Upper lobe of left lung (tissue), 6 donors: ENCODE measurements at regions not wholly inside any gene's neighbourhood (a gene's known extent, or its start where the extent isn't known, plus 50 kb on each side); places are given as distances from the start of the nearest gene placed in this dataset.

ENCODE experiments used
- ATAC-seq, 2 donors: fragments of 200-7000 bp; cut with Tn5 transposase; one replicate each; pipeline ENCODE4 v1.9.1; 2022; ENCODE audit warnings: mild to moderate bottlenecking in 2 of 2, moderate library complexity in 2 of 2; ENCODE audit not compliant: low FRiP score in 2 of 2
- DNase-seq, 2 donors: peaks; one replicate each; pipeline ENCODE4 v3.0.0-alpha.2; 2019 to 2020
- H3K27ac ChIP-seq, 4 donors: fragments of 200-600 bp; sonication (generic); one replicate each; pipeline ENCODE4 v1.5.1; 2016 to 2019
- H3K27me3 ChIP-seq, 4 donors: fragments of 200-600 bp; sonication (generic); one replicate each; pipeline ENCODE4 v1.5.1; 2017 to 2019
- H3K36me3 ChIP-seq, 4 donors: fragments of 200-600 bp; sonication (generic); one replicate each; pipeline ENCODE4 v1.5.1; 2016 to 2019
- H3K4me1 ChIP-seq, 4 donors: fragments of 200-600 bp; sonication (generic); one replicate each; pipeline ENCODE4 v1.5.1; 2018 to 2019
- H3K4me3 ChIP-seq, 4 donors: fragments of 200-600 bp; sonication (generic); one replicate each; pipeline ENCODE4 v1.5.1; 2017 to 2019; ENCODE audit warnings: mild to moderate bottlenecking in 2 of 4, moderate library complexity in 1 of 4
- H3K9me3 ChIP-seq, 4 donors: fragments of 200-600 bp; sonication (generic); one replicate each; pipeline ENCODE4 v1.5.1; 2018 to 2019
- CTCF ChIP-seq, 6 experiments: fragments of 450-650 bp in 4 of 6; fragments of 200-600 bp in 2 of 6; sonication (generic) in 2 of 6; IDR thresholded peaks; one replicate each; pipeline ENCODE4 v1.5.1; 2016 to 2019; ENCODE audit warnings: antibody characterized with exemption in 6 of 6
- EP300 ChIP-seq, 4 donors: sonication (generic); formaldehyde crosslinking; IDR thresholded peaks; one replicate each; pipeline ENCODE4 v1.5.1; 2017; ENCODE audit warnings: antibody characterized with exemption in 4 of 4, control low read depth in 2 of 4
- POLR2A ChIP-seq, 4 donors: fragments of 450-650 bp; IDR thresholded peaks; one replicate each; pipeline ENCODE4 v1.5.1; 2016 to 2017; ENCODE audit warnings: antibody characterized with exemption in 4 of 4, mild to moderate bottlenecking in 2 of 4
- POLR2AphosphoS5 ChIP-seq, 2 donors: sonication (generic); formaldehyde crosslinking; IDR thresholded peaks; one replicate each; pipeline ENCODE4 v1.5.1; 2017; ENCODE audit warnings: antibody characterized with exemption in 2 of 2
- WGBS, 2 donors: methylation state at CpG; one replicate each; pipeline ENCODE4 v1.1.5; 2017 to 2018; 5-methylcytosine and 5-hydroxymethylcytosine counted together
- donor health status: DM: no; HTN: no; CAD: no; lungs with moderate emphysema.
- donor health status: DM: no; HTN: yes; CAD: no; lungs with severe emphysema.

- DNase-seq (no peak), ATAC-seq (no peak)
- H3K27me3 ChIP-seq, result no peaks in the 10 kb centered on the region
- H3K4me1 ChIP-seq, result no peaks in the 10 kb centered on the region
- no peaks in the 10 kb centered on the region for H3K9me3 ChIP-seq
- no peak overlapping the region for H3K27ac ChIP-seq
- H3K4me3 ChIP-seq, result no peak overlapping the region
- no peaks in the 10 kb centered on the region for H3K36me3 ChIP-seq
- 36 to 65% methylated on average over 4 of the region's 4 CpGs for WGBS, 2 donors
- TF ChIP-seq POLR2A (IDR thresholded peaks at IDR 0.05) (no peak), CTCF (IDR thresholded peaks at IDR 0.05) (no peak), POLR2AphosphoS5 (IDR thresholded peaks at IDR 0.05) (no peak), EP300 (IDR thresholded peaks at IDR 0.05) (no peak)
Observed at GRCh38 chr12:107309020-107309419, 215.7 kb upstream of the CRY1 start.

- DNase-seq, result no peak
- no peaks in the 10 kb centered on the region for H3K27me3 ChIP-seq
Observed at GRCh38 chr12:107310621-107311020, 217.3 kb upstream of the CRY1 start.

GRCh38 chr12:107311682-107312081, 218.3 kb upstream of the CRY1 start:
- Histone ChIP-seq H3K27me3 (no peaks in the 10 kb centered on the region), H3K27ac (no peak overlapping the region), H3K4me3 (no peak overlapping the region), H3K4me1 (no peaks in the 10 kb centered on the region), H3K9me3 (no peaks in the 10 kb centered on the region), H3K36me3 (no peaks in the 10 kb centered on the region)
- no peak for ATAC-seq
- DNase-seq, result no peak
- TF ChIP-seq POLR2AphosphoS5 (IDR thresholded peaks at IDR 0.05) (no peak), EP300 (IDR thresholded peaks at IDR 0.05) (no peak), CTCF (IDR thresholded peaks at IDR 0.05) (no peak), POLR2A (IDR thresholded peaks at IDR 0.05) (no peak)
- 77 to 81% methylated on average over 5 of the region's 5 CpGs for WGBS, 2 donors

More at GRCh38 chr12:107310621-107311020, 217.3 kb upstream of the CRY1 start:
- TF ChIP-seq CTCF (IDR thresholded peaks at IDR 0.05) (no peak), POLR2A (IDR thresholded peaks at IDR 0.05) (no peak), POLR2AphosphoS5 (IDR thresholded peaks at IDR 0.05) (no peak), EP300 (IDR thresholded peaks at IDR 0.05) (no peak)
- H3K9me3 ChIP-seq, result no peaks in the 10 kb centered on the region
- H3K27ac ChIP-seq, result no peak overlapping the region
- no peak overlapping the region for H3K4me3 ChIP-seq
- H3K36me3 ChIP-seq, result no peaks in the 10 kb centered on the region
- ATAC-seq, result no peak
- WGBS, 2 donors, result 51 to 58% methylated on average over 4 of the region's 4 CpGs
- no peaks in the 10 kb centered on the region for H3K4me1 ChIP-seq

GRCh38 chr12:107317751-107318555, 224.6 kb upstream of the CRY1 start:
- H3K9me3 ChIP-seq, result no peaks in the 10 kb centered on the region
- H3K4me1 ChIP-seq, result peaks cover 34 to 42% (median 36%) of the 10 kb centered on the region in 4 donors
- peak; percentile 88 to 91 for DNase-seq
- 5 to 6% methylated on average over 36 to 56 of the region's 58 CpGs for WGBS, 2 donors
- TF ChIP-seq EP300 (IDR thresholded peaks at IDR 0.05) (no peak), POLR2AphosphoS5 (IDR thresholded peaks at IDR 0.05) (no peak), POLR2A (IDR thresholded peaks at IDR 0.05) (peak in 1 of 4 donors; percentile 20), CTCF (IDR thresholded peaks at IDR 0.05) (peak in 2 of 6 experiments; percentile 16 to 27)
- ATAC-seq, result peak; percentile 85 to 86
- peak overlapping the region; percentile 32 to 59 (median 52) for H3K4me3 ChIP-seq
- no peaks in the 10 kb centered on the region for H3K36me3 ChIP-seq
- peaks cover 0 to 19% (median 8%) of the 10 kb centered on the region in 4 donors for H3K27me3 ChIP-seq
- H3K27ac ChIP-seq, result no peak overlapping the region

GRCh38 chr12:107318556-107318805, 225.1 kb upstream of the CRY1 start:
- Histone ChIP-seq H3K4me1 (peaks cover 34 to 42% (median 36%) of the 10 kb centered on the region in 4 donors), H3K9me3 (no peaks in the 10 kb centered on the region), H3K36me3 (no peaks in the 10 kb centered on the region), H3K4me3 (peak overlapping the region; percentile 32 to 59 (median 52)), H3K27me3 (peaks cover 0 to 19% (median 8%) of the 10 kb centered on the region in 4 donors), H3K27ac (no peak overlapping the region)
- 4% methylated on average over 19 of the region's 19 CpGs; no CpG with 5 or more reads in 1 of the 2 donors for WGBS, 2 donors
- no peak for DNase-seq
- peak in 1 of 2 donors; percentile 2 for ATAC-seq
- TF ChIP-seq EP300 (IDR thresholded peaks at IDR 0.05), result no peak
- no peak for TF ChIP-seq POLR2AphosphoS5 (IDR thresholded peaks at IDR 0.05)
- no peak for TF ChIP-seq CTCF (IDR thresholded peaks at IDR 0.05)
- no peak for TF ChIP-seq POLR2A (IDR thresholded peaks at IDR 0.05)
